Hepatocyte (in vitro differentiated cells): ENCODE measurements at regions not wholly inside any gene's neighbourhood (a gene's known extent, or its start where the extent isn't known, plus 50 kb on each side); places are given as distances from the start of the nearest gene placed in this dataset.

ENCODE experiments used
- DNase-seq: peaks from one replicate; pipeline ENCODE4 v3.0.0-alpha.2; 2016; ENCODE audit warnings: low spot score
- H2AFZ ChIP-seq: fragments of 200-600 bp; sonication (generic); 2 replicates; pipeline ENCODE4 v1.6.0; 2016; ENCODE audit warnings: antibody characterized with exemption, mild to moderate bottlenecking
- H3K27ac ChIP-seq: fragments of 200-600 bp; sonication (generic); 2 replicates; pipeline ENCODE4 v1.5.1; 2016; ENCODE audit warnings: mild to moderate bottlenecking
- H3K27me3 ChIP-seq: fragments of 200-600 bp; sonication (generic); 2 replicates; pipeline ENCODE4 v1.6.1; 2016
- H3K36me3 ChIP-seq: fragments of 200-600 bp; sonication (generic); replicated peaks from 2 replicates; pipeline ENCODE4 v1.5.1; 2016; ENCODE audit warnings: low read depth; ENCODE audit not compliant: insufficient read depth
- H3K4me1 ChIP-seq: fragments of 200-600 bp; sonication (generic); 2 replicates; pipeline ENCODE4 v1.5.1; 2016; ENCODE audit warnings: mild to moderate bottlenecking, moderate library complexity; ENCODE audit not compliant: insufficient read depth
- H3K4me2 ChIP-seq: fragments of 200-600 bp; sonication (generic); 2 replicates; pipeline ENCODE4 v1.6.0; 2016
- H3K4me3 ChIP-seq: fragments of 200-600 bp; sonication (generic); 2 replicates; pipeline ENCODE4 v1.5.1; 2016; ENCODE audit warnings: mild to moderate bottlenecking
- H3K79me2 ChIP-seq: fragments of 200-600 bp; sonication (generic); 2 replicates; pipeline ENCODE4 v1.6.0; 2017; ENCODE audit warnings: mild to moderate bottlenecking
- H3K9me2 ChIP-seq: fragments of 200-600 bp; sonication (generic); replicated peaks from 2 replicates; pipeline ENCODE4 v1.6.0; 2017; ENCODE audit warnings: mild to moderate bottlenecking; ENCODE audit not compliant: insufficient read depth
- H3K9me3 ChIP-seq: fragments of 200-600 bp; sonication (generic); 2 replicates; pipeline ENCODE4 v1.5.1; 2016; ENCODE audit warnings: low read depth, mild to moderate bottlenecking
- H4K20me1 ChIP-seq: fragments of 200-600 bp; sonication (generic); 2 replicates; pipeline ENCODE4 v1.6.0; 2016; ENCODE audit warnings: mild to moderate bottlenecking; ENCODE audit not compliant: insufficient read depth, poor library complexity, severe bottlenecking
- EZH2 ChIP-seq: fragments of 200-600 bp; sonication (generic); IDR thresholded peaks from 2 replicates; pipeline ENCODE4 v1.6.1; 2016; ENCODE audit warnings: antibody characterized with exemption, mild to moderate bottlenecking, borderline replicate concordance
- EZH2phosphoT487 ChIP-seq: fragments of 200-600 bp; sonication (generic); IDR thresholded peaks from one replicate; pipeline ENCODE4 v1.6.1; 2018; ENCODE audit warnings: antibody characterized with exemption, mild to moderate bottlenecking, low read depth, moderate library complexity; ENCODE audit not compliant: unreplicated experiment, severe bottlenecking
- WGBS: methylation state at CpG from one replicate; pipeline ENCODE4 v1.1.6; 2016; ENCODE audit warnings: low lambda C conversion rate; ENCODE audit errors: missing lambda C conversion rate; 5-methylcytosine and 5-hydroxymethylcytosine counted together
- TF ChIP-seq, protein P1 (sequence below): fragments of 200-600 bp; sonication (generic); IDR thresholded peaks from 2 replicates; pipeline ENCODE4 v1.5.1; 2016; ENCODE audit warnings: antibody characterized with exemption, mild to moderate bottlenecking; ENCODE audit not compliant: poor library complexity

DNA sequence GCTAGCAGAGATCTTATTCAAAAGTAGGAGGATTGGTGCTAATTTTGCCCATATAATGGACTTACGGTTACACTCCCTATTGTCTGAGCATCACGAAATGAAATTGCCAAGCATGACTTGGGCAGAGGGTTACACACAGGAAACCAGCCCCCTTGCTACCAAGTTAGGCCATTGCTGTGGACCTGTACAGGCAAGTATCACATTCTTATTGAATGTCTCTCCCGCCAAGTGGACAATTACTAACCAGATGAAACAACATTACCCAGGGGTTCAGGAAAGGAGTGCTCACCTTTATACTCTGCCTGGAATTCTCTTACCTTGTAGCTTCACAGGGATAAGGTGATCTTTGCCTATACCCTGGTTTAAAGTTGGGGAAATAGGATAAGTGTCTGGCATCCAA lies 70.6 kb upstream of the TOX3 start:
- no peak overlapping the region for H2AFZ ChIP-seq
- DNase-seq = no peak
- no peaks in the 10 kb centered on the region for H3K4me1 ChIP-seq
- H3K4me3 ChIP-seq = no peak overlapping the region
- no peaks in the 10 kb centered on the region for H3K9me3 ChIP-seq
- peaks cover 4% of the 10 kb centered on the region for H3K27me3 ChIP-seq
- no peaks in the 10 kb centered on the region for H4K20me1 ChIP-seq
- no peaks in the 10 kb centered on the region for H3K79me2 ChIP-seq
- TF ChIP-seq EZH2phosphoT487 (no peak), EZH2 (no peak)
- TF ChIP-seq, protein P1, sequence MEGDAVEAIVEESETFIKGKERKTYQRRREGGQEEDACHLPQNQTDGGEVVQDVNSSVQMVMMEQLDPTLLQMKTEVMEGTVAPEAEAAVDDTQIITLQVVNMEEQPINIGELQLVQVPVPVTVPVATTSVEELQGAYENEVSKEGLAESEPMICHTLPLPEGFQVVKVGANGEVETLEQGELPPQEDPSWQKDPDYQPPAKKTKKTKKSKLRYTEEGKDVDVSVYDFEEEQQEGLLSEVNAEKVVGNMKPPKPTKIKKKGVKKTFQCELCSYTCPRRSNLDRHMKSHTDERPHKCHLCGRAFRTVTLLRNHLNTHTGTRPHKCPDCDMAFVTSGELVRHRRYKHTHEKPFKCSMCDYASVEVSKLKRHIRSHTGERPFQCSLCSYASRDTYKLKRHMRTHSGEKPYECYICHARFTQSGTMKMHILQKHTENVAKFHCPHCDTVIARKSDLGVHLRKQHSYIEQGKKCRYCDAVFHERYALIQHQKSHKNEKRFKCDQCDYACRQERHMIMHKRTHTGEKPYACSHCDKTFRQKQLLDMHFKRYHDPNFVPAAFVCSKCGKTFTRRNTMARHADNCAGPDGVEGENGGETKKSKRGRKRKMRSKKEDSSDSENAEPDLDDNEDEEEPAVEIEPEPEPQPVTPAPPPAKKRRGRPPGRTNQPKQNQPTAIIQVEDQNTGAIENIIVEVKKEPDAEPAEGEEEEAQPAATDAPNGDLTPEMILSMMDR = no peak
- 64% methylated on average over 3 of the region's 3 CpGs for WGBS
- no peaks in the 10 kb centered on the region for H3K9me2 ChIP-seq
- H3K27ac ChIP-seq = no peak overlapping the region
- no peak overlapping the region for H3K4me2 ChIP-seq
- H3K36me3 ChIP-seq = no peaks in the 10 kb centered on the region

DNA sequence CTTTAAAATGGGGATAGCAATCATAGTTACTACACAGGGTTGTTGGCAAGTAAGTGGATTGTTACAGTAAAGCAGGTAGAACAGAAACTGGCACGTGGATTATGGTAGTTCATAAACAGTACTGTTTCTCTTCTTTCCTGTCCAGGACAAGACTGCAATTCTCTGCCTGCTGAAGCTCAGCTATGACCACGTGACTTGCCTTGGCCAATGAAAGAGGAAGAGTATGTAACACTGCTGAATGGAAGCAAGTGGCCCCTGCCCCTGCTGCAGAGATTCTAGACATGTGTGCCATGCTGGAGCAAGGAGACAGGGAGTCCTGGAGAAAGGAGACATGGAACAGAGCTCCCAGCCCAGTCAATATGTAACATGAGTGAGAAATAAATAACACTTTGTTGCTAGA lies 66.6 kb upstream of the TOX3 start:
- no peaks in the 10 kb centered on the region for H3K27me3 ChIP-seq
- TF ChIP-seq EZH2 = no peak
- TF ChIP-seq, protein P1 = no peak
- TF ChIP-seq EZH2phosphoT487 = no peak
- no peak overlapping the region for H3K4me2 ChIP-seq
- H4K20me1 ChIP-seq = no peaks in the 10 kb centered on the region
- DNase-seq = no peak
- no peak overlapping the region for H3K27ac ChIP-seq
- H3K4me1 ChIP-seq = peaks cover 7% of the 10 kb centered on the region
- H3K9me2 ChIP-seq = no peaks in the 10 kb centered on the region
- no peaks in the 10 kb centered on the region for H3K79me2 ChIP-seq
- H3K9me3 ChIP-seq = no peaks in the 10 kb centered on the region
- no peak overlapping the region for H3K4me3 ChIP-seq
- 80% methylated on average over 2 of the region's 2 CpGs for WGBS
- no peak overlapping the region for H2AFZ ChIP-seq
- no peaks in the 10 kb centered on the region for H3K36me3 ChIP-seq

DNA sequence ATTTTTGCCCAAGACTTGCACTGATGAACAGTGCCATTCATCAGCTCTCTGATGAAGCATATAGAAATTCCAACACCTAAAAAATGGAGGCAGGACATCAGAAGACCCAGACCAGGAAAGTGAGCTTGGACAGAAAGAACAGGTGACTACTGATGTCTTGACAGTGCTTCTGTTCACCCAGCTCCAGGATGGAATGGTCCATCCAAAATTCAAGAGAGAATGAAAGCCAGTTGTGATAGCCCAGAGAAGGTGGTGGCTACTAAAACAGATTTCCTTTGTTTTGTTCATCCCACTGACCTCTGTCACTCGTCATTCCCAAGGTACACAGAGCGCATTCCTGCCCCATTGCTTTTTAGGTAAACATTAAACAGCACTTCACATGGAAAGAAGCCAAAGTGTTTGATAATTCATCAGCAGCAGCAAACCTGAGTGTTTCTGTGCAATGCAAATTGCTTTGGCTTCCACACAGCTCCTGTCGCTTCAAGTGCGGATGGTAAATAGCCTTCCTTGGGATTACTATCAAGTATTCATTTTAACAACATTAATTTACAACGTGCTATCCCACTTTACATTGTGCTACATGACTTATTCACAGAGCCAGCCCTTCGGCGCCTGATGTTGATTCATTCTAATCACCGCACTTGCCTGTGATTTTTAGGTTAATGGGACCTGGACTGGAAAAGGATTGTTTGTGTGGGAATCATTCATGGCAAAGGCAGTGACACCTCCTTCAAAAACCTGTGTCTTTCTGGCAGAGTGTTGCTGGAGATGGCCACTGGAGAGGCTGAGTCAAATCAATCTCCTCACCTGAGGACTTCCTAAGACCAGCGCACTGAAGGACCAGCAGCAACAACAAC lies 65.1 kb upstream of the TOX3 start:
- peak overlapping the region; percentile 89 for H3K27ac ChIP-seq
- no peak overlapping the region for H2AFZ ChIP-seq
- no peak for TF ChIP-seq EZH2
- TF ChIP-seq EZH2phosphoT487 = no peak
- TF ChIP-seq, protein P1 = no peak
- 65% methylated on average over 9 of the region's 9 CpGs for WGBS
- H3K4me3 ChIP-seq = peak overlapping the region; percentile 7
- H4K20me1 ChIP-seq = no peaks in the 10 kb centered on the region
- no peaks in the 10 kb centered on the region for H3K79me2 ChIP-seq
- peaks cover 7% of the 10 kb centered on the region for H3K4me1 ChIP-seq
- peak overlapping the region; percentile 70 for H3K4me2 ChIP-seq
- peak; percentile 66 for DNase-seq
- no peaks in the 10 kb centered on the region for H3K9me2 ChIP-seq
- no peaks in the 10 kb centered on the region for H3K36me3 ChIP-seq
- H3K27me3 ChIP-seq = no peaks in the 10 kb centered on the region
- no peaks in the 10 kb centered on the region for H3K9me3 ChIP-seq
